BLaER1 treated with 17β-estradiol and CSF1 and Interleukin-3, amounts not matched to agents 10 nM and 100 nM (cell line): ENCODE measurements at regions not wholly inside any gene's neighbourhood (a gene's known extent, or its start where the extent isn't known, plus 50 kb on each side); places are given as distances from the start of the nearest gene placed in this dataset.

Experiments
- H3K27ac ChIP-seq, 11 experiments: shearing (Covaris generic); formaldehyde crosslinking; 2 replicates each; pipeline ENCODE4 v1.8.1; 2022
- H3K27me3 ChIP-seq, 11 experiments: shearing (Covaris generic); formaldehyde crosslinking; 2 replicates each; pipeline ENCODE4 v1.8.1; 2022
- H3K36me3 ChIP-seq, 11 experiments: shearing (Covaris generic); formaldehyde crosslinking; 2 replicates each; pipeline ENCODE4 v1.8.1; 2022
- H3K4me1 ChIP-seq, 10 experiments: shearing (Covaris generic); formaldehyde crosslinking; 2 replicates each; pipeline ENCODE4 v1.8.1; 2022
- H3K4me2 ChIP-seq, 11 experiments: shearing (Covaris generic); formaldehyde crosslinking; 2 replicates each; pipeline ENCODE4 v1.8.1; 2022
- H3K4me3 ChIP-seq, 10 experiments: shearing (Covaris generic); formaldehyde crosslinking; 2 replicates each; pipeline ENCODE4 v1.8.1; 2022
- H3K9ac ChIP-seq, 11 experiments: shearing (Covaris generic); formaldehyde crosslinking; 2 replicates each; pipeline ENCODE4 v1.8.1; 2022
- H3K9me3 ChIP-seq, 11 experiments: shearing (Covaris generic); formaldehyde crosslinking; replicated peaks in 1 of 11; 2 replicates each; pipeline ENCODE4 v1.8.1; 2022
- H4K20me1 ChIP-seq, 11 experiments: shearing (Covaris generic); formaldehyde crosslinking; 2 replicates each; pipeline ENCODE4 v1.8.1; 2022
- Cebpa-rat ChIP-seq, 11 experiments: shearing (Covaris generic); IDR thresholded peaks; 2 replicates each; pipeline ENCODE4 v1.8.1; 2022

- no peak overlapping the region for H3K9ac ChIP-seq
- H3K4me3 ChIP-seq: peak overlapping the region in 3 of 10 experiments; percentile 12 to 30 (median 14); a peak in 2 of 20 replicates
- H3K27me3 ChIP-seq: no peaks in the 10 kb centered on the region
- no peak for TF ChIP-seq Cebpa-rat (IDR thresholded peaks at IDR 0.05)
- peak overlapping the region in 2 of 11 experiments; percentile 19 to 29; a peak in 4 of 22 replicates for H3K27ac ChIP-seq
- peaks cover 0 to 12% (median 3%) of the 10 kb centered on the region in 11 experiments; a peak in 9 of 22 replicates for H3K9me3 ChIP-seq
- peak overlapping the region; percentile 38 to 84 (median 77); a peak in 19 of 22 replicates for H3K4me2 ChIP-seq
- H3K36me3 ChIP-seq: no peaks in the 10 kb centered on the region
- peaks cover 26 to 69% (median 63%) of the 10 kb centered on the region in 10 experiments for H3K4me1 ChIP-seq
- no peaks in the 10 kb centered on the region for H4K20me1 ChIP-seq
These were observed 316.8 kb downstream of the SNAPC1 start for GRCh38 chr14:62079038-62079437.

GRCh38 chr14:62081012-62081612 lies 318.9 kb downstream of the SNAPC1 start:
- no peaks in the 10 kb centered on the region for H4K20me1 ChIP-seq
- H3K27me3 ChIP-seq: no peaks in the 10 kb centered on the region
- no peak for TF ChIP-seq Cebpa-rat (IDR thresholded peaks at IDR 0.05)
- H3K9me3 ChIP-seq: peaks cover 20 to 24% (median 22%) of the 10 kb centered on the region in 11 experiments
- H3K4me2 ChIP-seq: peak overlapping the region; percentile 38 to 84 (median 73)
- peak overlapping the region in 3 of 11 experiments; percentile 3 to 15 (median 7); a peak in 2 of 22 replicates for H3K27ac ChIP-seq
- H3K4me1 ChIP-seq: peaks cover 26 to 68% (median 63%) of the 10 kb centered on the region in 10 experiments
- H3K36me3 ChIP-seq: no peaks in the 10 kb centered on the region
- H3K9ac ChIP-seq: no peak overlapping the region
- H3K4me3 ChIP-seq: no peak overlapping the region

DNA sequence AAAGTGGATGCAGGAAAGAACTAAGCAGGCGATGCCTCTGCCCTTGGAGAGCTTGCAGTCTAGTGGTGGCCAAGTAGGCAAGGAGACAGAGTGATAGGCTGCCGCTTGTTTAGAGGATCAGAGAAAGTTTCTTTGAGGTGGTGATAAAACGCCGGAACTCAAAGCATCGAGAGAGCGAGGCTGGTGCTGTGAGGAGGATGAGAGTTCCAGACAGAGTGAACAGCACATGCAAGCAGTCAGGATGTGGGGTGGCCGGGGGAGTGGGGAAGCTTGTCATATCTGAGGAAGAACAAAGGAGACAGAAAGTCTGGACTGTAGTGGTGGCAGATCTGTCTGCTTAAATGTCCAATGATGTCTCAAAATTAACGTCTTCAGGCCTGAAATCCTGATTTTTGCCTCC lies 319.7 kb downstream of the SNAPC1 start:
- Histone ChIP-seq H3K4me2 (peak overlapping the region in 10 of 11 experiments; percentile 5 to 84 (median 75); a peak in 18 of 22 replicates), H3K27me3 (no peaks in the 10 kb centered on the region), H4K20me1 (no peaks in the 10 kb centered on the region), H3K4me3 (no peak overlapping the region), H3K27ac (no peak overlapping the region), H3K36me3 (no peaks in the 10 kb centered on the region), H3K9ac (no peak overlapping the region), H3K9me3 (peaks cover 20 to 26% (median 23%) of the 10 kb centered on the region in 11 experiments), H3K4me1 (peaks cover 26 to 60% (median 58%) of the 10 kb centered on the region in 10 experiments)
- TF ChIP-seq Cebpa-rat (IDR thresholded peaks at IDR 0.05): no peak

DNA sequence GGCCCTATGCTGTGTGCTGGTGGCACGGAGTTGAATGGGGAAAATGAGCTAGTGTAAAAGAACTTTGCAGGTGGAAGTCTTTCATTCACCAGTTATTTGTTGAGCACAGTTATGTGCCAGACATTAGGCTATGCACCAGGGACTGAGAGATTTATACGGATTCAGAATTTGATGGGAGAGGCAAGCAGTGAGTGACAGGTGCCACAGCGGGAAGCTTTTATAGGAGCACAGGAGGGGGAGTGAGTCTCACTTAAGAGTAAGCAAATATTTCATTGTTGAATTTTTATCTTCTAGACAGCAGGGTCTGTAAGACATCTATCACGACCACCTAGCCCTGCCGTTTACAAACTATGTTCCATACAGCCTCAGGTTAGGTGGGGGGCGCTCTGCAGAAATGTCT lies 320.6 kb downstream of the SNAPC1 start:
- Histone ChIP-seq H3K27ac (no peak overlapping the region), H3K4me1 (peaks cover 20 to 52% (median 49%) of the 10 kb centered on the region in 10 experiments), H3K9me3 (peaks cover 20 to 26% (median 23%) of the 10 kb centered on the region in 11 experiments), H3K4me2 (peak overlapping the region in 2 of 11 experiments; percentile 79 to 81; a peak in 2 of 22 replicates), H3K9ac (no peak overlapping the region), H3K4me3 (no peak overlapping the region), H4K20me1 (no peaks in the 10 kb centered on the region), H3K27me3 (no peaks in the 10 kb centered on the region), H3K36me3 (no peaks in the 10 kb centered on the region)
- no peak for TF ChIP-seq Cebpa-rat (IDR thresholded peaks at IDR 0.05)

DNA sequence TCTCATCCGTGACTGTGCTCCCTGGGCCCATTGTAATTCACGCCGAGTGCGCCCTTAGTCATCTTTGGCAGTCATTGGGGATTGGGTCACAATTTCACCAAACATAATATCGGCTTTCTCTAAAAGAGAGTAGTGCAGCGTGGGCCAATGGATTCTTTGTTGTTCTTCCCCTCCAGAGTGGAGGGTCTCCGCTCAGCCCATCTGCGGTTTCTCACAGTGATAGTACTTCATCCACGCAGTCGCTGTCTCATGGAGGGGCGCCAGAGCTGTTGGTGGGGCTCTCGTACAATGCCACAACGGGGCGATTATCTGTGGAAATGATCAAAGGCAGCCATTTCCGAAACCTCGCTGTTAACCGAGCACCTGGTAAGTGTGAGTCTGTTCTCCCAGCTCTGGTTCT lies 321.8 kb downstream of the SNAPC1 start:
- no peaks in the 10 kb centered on the region for H3K36me3 ChIP-seq
- H3K4me3 ChIP-seq: no peak overlapping the region
- no peaks in the 10 kb centered on the region for H3K27me3 ChIP-seq
- TF ChIP-seq Cebpa-rat (IDR thresholded peaks at IDR 0.05): no peak
- peaks cover 20 to 26% (median 23%) of the 10 kb centered on the region in 11 experiments for H3K9me3 ChIP-seq
- H4K20me1 ChIP-seq: no peaks in the 10 kb centered on the region
- no peak overlapping the region for H3K9ac ChIP-seq
- no peak overlapping the region for H3K4me2 ChIP-seq
- H3K27ac ChIP-seq: no peak overlapping the region
- peaks cover 11 to 39% (median 37%) of the 10 kb centered on the region in 10 experiments for H3K4me1 ChIP-seq

GRCh38 chr14:62087191-62087590 lies 325.0 kb downstream of the SNAPC1 start:
- H3K27me3 ChIP-seq: no peaks in the 10 kb centered on the region
- no peaks in the 10 kb centered on the region for H4K20me1 ChIP-seq
- H3K27ac ChIP-seq: no peak overlapping the region
- H3K36me3 ChIP-seq: no peaks in the 10 kb centered on the region
- no peak overlapping the region for H3K4me3 ChIP-seq
- TF ChIP-seq Cebpa-rat (IDR thresholded peaks at IDR 0.05): no peak
- no peak overlapping the region for H3K9ac ChIP-seq
- no peak overlapping the region for H3K4me2 ChIP-seq
- peaks cover 0 to 8% (median 5%) of the 10 kb centered on the region in 10 experiments; a peak in 15 of 20 replicates for H3K4me1 ChIP-seq
- peaks cover 22 to 34% (median 29%) of the 10 kb centered on the region in 11 experiments for H3K9me3 ChIP-seq

- H3K27ac ChIP-seq: no peak overlapping the region
- no peaks in the 10 kb centered on the region for H3K36me3 ChIP-seq
- no peaks in the 10 kb centered on the region for H3K4me1 ChIP-seq
- no peak overlapping the region for H3K4me3 ChIP-seq
- no peak overlapping the region for H3K9ac ChIP-seq
- H3K4me2 ChIP-seq: no peak overlapping the region
- H3K9me3 ChIP-seq: peaks cover 0 to 16% (median 9%) of the 10 kb centered on the region in 11 experiments; a peak in 13 of 22 replicates
- H3K27me3 ChIP-seq: no peaks in the 10 kb centered on the region
- no peaks in the 10 kb centered on the region for H4K20me1 ChIP-seq
- no peak for TF ChIP-seq Cebpa-rat (IDR thresholded peaks at IDR 0.05)
These were observed 331.5 kb downstream of the SNAPC1 start for GRCh38 chr14:62093736-62094135.

DNA sequence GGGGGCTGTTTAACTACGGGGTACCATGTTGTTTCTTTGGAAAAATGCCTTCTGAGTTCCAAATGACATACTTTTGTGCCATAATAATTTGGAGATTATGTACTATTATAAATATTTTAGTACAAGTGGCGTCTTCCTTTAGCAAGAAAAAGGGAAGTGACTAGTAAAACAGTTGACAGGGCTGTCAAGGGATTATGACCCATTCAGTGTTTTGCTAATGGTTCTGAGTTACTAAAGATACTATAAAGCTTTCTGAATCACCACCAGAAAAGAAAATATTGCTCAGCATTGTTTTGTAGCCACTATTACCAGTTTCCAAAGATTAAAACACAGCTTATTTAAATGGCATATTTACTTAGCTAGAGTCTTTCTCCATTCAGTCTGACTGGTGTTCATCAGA lies 334.9 kb downstream of the SNAPC1 start:
- Histone ChIP-seq H3K27ac (no peak overlapping the region), H3K4me3 (no peak overlapping the region), H3K4me1 (0 out of 20 replicates have a peak, but pooled peaks cover 0 to 3% (median 0%) of the 10 kb centered on the region in 10 experiments), H3K4me2 (no peak overlapping the region), H3K9me3 (peaks cover 0 to 8% (median 4%) of the 10 kb centered on the region in 11 experiments; a peak in 8 of 22 replicates), H3K36me3 (no peaks in the 10 kb centered on the region), H3K9ac (no peak overlapping the region), H3K27me3 (no peaks in the 10 kb centered on the region), H4K20me1 (no peaks in the 10 kb centered on the region)
- no peak for TF ChIP-seq Cebpa-rat (IDR thresholded peaks at IDR 0.05)

DNA sequence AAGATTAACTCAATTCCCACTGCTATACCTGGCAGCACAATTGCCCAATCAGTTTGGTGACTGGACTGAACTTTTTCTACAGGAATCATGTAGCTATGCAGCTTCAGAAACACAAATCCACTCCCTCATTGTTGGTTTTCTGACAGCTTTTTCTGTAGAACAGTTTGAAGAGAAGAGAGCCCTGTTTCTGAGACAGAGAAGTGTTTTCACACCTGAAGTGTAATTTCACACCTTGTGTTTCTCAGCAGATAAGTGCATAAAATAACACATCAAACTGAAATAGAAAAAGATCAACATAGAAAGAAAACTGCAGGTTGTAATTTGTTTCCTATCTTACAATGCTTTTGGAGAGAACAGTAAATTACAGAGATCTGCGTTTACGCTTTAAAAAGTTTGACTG lies 335.6 kb downstream of the SNAPC1 start:
- TF ChIP-seq Cebpa-rat (IDR thresholded peaks at IDR 0.05): no peak
- Histone ChIP-seq H3K27ac (no peak overlapping the region), H4K20me1 (no peaks in the 10 kb centered on the region), H3K4me2 (no peak overlapping the region), H3K9ac (no peak overlapping the region), H3K27me3 (no peaks in the 10 kb centered on the region), H3K4me3 (no peak overlapping the region), H3K4me1 (0 out of 20 replicates have a peak, but pooled peaks cover 0 to 4% (median 0%) of the 10 kb centered on the region in 10 experiments), H3K36me3 (no peaks in the 10 kb centered on the region), H3K9me3 (peaks cover 0 to 8% (median 4%) of the 10 kb centered on the region in 11 experiments; a peak in 8 of 22 replicates)
